Prostate gland (tissue), 2 donors: ENCODE measurements at regions not wholly inside any gene's neighbourhood (a gene's known extent, or its start where the extent isn't known, plus 50 kb on each side); places are given as distances from the start of the nearest gene placed in this dataset.

Experiments
- POLR2A ChIP-seq: fragments of 450-650 bp; IDR thresholded peaks from one replicate; pipeline ENCODE4 v1.6.1; 2016; ENCODE audit warnings: antibody characterized with exemption, mild to moderate bottlenecking
- POLR2AphosphoS5 ChIP-seq: sonication (generic); formaldehyde crosslinking; IDR thresholded peaks from one replicate; pipeline ENCODE4 v1.6.1; 2017; ENCODE audit warnings: antibody characterized with exemption
- TF ChIP-seq, protein P1 (sequence below), 4 experiments: fragments of 200-600 bp in 2 of 4; fragments of 450-650 bp in 2 of 4; sonication (generic) in 2 of 4; IDR thresholded peaks; 1 replicate in 3 of 4; 2 replicates in 1 of 4; pipeline ENCODE4 v1.5.1; 2016 to 2019; ENCODE audit warnings: antibody characterized with exemption in 4 of 4, mild to moderate bottlenecking in 2 of 4, moderate library complexity in 2 of 4

- TF ChIP-seq, protein P1, sequence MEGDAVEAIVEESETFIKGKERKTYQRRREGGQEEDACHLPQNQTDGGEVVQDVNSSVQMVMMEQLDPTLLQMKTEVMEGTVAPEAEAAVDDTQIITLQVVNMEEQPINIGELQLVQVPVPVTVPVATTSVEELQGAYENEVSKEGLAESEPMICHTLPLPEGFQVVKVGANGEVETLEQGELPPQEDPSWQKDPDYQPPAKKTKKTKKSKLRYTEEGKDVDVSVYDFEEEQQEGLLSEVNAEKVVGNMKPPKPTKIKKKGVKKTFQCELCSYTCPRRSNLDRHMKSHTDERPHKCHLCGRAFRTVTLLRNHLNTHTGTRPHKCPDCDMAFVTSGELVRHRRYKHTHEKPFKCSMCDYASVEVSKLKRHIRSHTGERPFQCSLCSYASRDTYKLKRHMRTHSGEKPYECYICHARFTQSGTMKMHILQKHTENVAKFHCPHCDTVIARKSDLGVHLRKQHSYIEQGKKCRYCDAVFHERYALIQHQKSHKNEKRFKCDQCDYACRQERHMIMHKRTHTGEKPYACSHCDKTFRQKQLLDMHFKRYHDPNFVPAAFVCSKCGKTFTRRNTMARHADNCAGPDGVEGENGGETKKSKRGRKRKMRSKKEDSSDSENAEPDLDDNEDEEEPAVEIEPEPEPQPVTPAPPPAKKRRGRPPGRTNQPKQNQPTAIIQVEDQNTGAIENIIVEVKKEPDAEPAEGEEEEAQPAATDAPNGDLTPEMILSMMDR (IDR thresholded peaks at IDR 0.05): no peak
- TF ChIP-seq POLR2A (no peak), POLR2AphosphoS5 (no peak)
These were observed 61.4 kb upstream of the COL8A1 start for GRCh38 chr3:99576904-99577559.
